ENCODE measurements at regions not wholly inside any gene's neighbourhood (a gene's known extent, or its start where the extent isn't known, plus 50 kb on each side); places are given as distances from the start of the nearest gene placed in this dataset.
A peak's percentile ranks its signal among the peaks of the same experiment; 100 is the strongest.

GRCh38 chr7:46848944-46849343, 733.0 kb downstream of the TNS3 start:
- H3K36me3 ChIP-seq = no peaks in the 10 kb centered on the region
- peaks cover 0 to 5% of the 10 kb centered on the region in 2 donors for H3K9me3 ChIP-seq
- TF ChIP-seq CTCF (IDR thresholded peaks at IDR 0.05) = no peak
- DNase-seq (peak in 1 of 4 donors; percentile 13), ATAC-seq (no peak)
- no peaks in the 10 kb centered on the region for H3K4me1 ChIP-seq
- no peak overlapping the region for H3K27ac ChIP-seq
- intact Hi-C loops (cut with DNase I) = no loop called here
- no peak overlapping the region for H3K4me3 ChIP-seq
- H3K27me3 ChIP-seq = no peaks in the 10 kb centered on the region

- Histone ChIP-seq H3K27me3 (no peaks in the 10 kb centered on the region), H3K36me3 (no peaks in the 10 kb centered on the region), H3K9me3 (peaks cover 0 to 5% of the 10 kb centered on the region in 2 donors), H3K4me3 (no peak overlapping the region), H3K27ac (no peak overlapping the region), H3K4me1 (no peaks in the 10 kb centered on the region)
- ATAC-seq (no peak), DNase-seq (no peak)
- TF ChIP-seq CTCF (IDR thresholded peaks at IDR 0.05) = no peak
- intact Hi-C loops (cut with DNase I) = no loop called here
These were observed 733.6 kb downstream of the TNS3 start for GRCh38 chr7:46848311-46848710.

- Histone ChIP-seq H3K36me3 (no peaks in the 10 kb centered on the region), H3K4me3 (no peak overlapping the region), H3K4me1 (no peaks in the 10 kb centered on the region), H3K27me3 (no peaks in the 10 kb centered on the region), H3K9me3 (peaks cover 0 to 5% of the 10 kb centered on the region in 2 donors), H3K27ac (no peak overlapping the region)
- intact Hi-C loops (cut with DNase I) = no loop called here
- DNase-seq = no peak
- no peak for ATAC-seq
- TF ChIP-seq CTCF (IDR thresholded peaks at IDR 0.05) = no peak
These were observed 734.8 kb downstream of the TNS3 start for GRCh38 chr7:46847126-46847525.

- no peak for TF ChIP-seq CTCF (IDR thresholded peaks at IDR 0.05)
- intact Hi-C loops (cut with DNase I) = no loop called here
- Histone ChIP-seq H3K27me3 (no peaks in the 10 kb centered on the region), H3K4me3 (no peak overlapping the region), H3K36me3 (no peaks in the 10 kb centered on the region), H3K9me3 (peaks cover 0 to 5% of the 10 kb centered on the region in 2 donors), H3K27ac (no peak overlapping the region), H3K4me1 (no peaks in the 10 kb centered on the region)
- DNase-seq (no peak), ATAC-seq (no peak)
These were observed 737.4 kb downstream of the TNS3 start for GRCh38 chr7:46844486-46844885.

GRCh38 chr7:46841248-46841647, 740.7 kb downstream of the TNS3 start:
- Histone ChIP-seq H3K4me3 (no peak overlapping the region), H3K9me3 (peaks cover 0 to 5% of the 10 kb centered on the region in 2 donors), H3K27me3 (no peaks in the 10 kb centered on the region), H3K36me3 (no peaks in the 10 kb centered on the region), H3K4me1 (no peaks in the 10 kb centered on the region), H3K27ac (no peak overlapping the region)
- intact Hi-C loops (cut with DNase I) = no loop called here
- no peak for TF ChIP-seq CTCF (IDR thresholded peaks at IDR 0.05)
- ATAC-seq (no peak), DNase-seq (no peak)

All from left lung (tissue), 4 donors.